ENCODE measurements at regions not wholly inside any gene's neighbourhood (a gene's known extent, or its start where the extent isn't known, plus 50 kb on each side); places are given as distances from the start of the nearest gene placed in this dataset.

DNA sequence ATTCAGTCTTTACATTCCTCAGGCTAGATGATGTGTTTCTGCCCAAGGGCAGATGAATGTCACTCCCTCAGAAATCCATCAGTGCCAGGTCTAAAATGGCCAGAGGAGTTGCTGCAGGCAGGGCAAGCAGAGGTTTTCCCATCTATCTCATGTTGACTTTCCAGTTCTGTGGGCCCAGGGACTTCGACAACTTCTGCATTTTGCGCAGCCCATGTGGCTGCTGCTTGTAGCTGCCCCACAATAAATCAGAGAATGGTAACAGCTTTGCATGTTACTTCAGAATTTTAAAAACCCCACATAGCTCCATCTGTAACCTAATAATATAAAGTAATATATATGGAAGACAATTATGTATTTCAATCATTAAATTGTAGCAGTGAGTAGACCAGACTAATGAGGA lies 1367.7 kb upstream of the AGA start:
- H3K36me3 Mint-ChIP-seq (ENCODE audit: unreplicated experiment): no peaks in the 10 kb centered on the region
- no peak overlapping the region for H3K27ac Mint-ChIP-seq (ENCODE audit: unreplicated experiment)
- no peaks in the 10 kb centered on the region for H3K4me1 Mint-ChIP-seq (ENCODE audit: unreplicated experiment)
- no peak for DNase-seq (ENCODE audit: extremely low spot score, unreplicated experiment)
- H3K27me3 Mint-ChIP-seq (ENCODE audit: unreplicated experiment): no peaks in the 10 kb centered on the region
- TF ChIP-seq, protein P1, sequence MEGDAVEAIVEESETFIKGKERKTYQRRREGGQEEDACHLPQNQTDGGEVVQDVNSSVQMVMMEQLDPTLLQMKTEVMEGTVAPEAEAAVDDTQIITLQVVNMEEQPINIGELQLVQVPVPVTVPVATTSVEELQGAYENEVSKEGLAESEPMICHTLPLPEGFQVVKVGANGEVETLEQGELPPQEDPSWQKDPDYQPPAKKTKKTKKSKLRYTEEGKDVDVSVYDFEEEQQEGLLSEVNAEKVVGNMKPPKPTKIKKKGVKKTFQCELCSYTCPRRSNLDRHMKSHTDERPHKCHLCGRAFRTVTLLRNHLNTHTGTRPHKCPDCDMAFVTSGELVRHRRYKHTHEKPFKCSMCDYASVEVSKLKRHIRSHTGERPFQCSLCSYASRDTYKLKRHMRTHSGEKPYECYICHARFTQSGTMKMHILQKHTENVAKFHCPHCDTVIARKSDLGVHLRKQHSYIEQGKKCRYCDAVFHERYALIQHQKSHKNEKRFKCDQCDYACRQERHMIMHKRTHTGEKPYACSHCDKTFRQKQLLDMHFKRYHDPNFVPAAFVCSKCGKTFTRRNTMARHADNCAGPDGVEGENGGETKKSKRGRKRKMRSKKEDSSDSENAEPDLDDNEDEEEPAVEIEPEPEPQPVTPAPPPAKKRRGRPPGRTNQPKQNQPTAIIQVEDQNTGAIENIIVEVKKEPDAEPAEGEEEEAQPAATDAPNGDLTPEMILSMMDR (IDR thresholded peaks at IDR 0.05): no peak
- no peak overlapping the region for H3K4me3 Mint-ChIP-seq (ENCODE audit: unreplicated experiment)
- no peaks in the 10 kb centered on the region for H3K9me3 Mint-ChIP-seq (ENCODE audit: unreplicated experiment)

DNA sequence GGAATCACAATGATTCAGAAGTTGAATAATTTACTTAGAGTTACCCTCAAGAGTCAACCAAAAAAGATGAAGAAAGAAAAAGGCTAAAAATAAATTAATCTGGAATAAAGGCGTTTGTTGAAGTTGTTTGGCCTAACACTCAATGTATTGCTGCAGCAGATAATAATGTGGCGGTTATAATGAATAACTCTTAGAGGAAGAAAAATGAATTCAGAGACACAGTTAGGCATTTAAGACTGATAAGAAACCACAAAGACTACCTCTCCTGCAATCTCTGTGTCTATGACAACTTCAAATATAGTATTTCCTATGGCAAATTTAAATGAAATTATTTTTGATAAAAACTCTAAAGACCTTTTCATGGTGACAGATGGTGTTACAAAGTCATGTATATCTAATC lies 1369.1 kb upstream of the AGA start:
- Mint-ChIP-seq H3K27me3 (ENCODE audit: unreplicated experiment) (no peaks in the 10 kb centered on the region), H3K9me3 (ENCODE audit: unreplicated experiment) (no peaks in the 10 kb centered on the region), H3K36me3 (ENCODE audit: unreplicated experiment) (no peaks in the 10 kb centered on the region), H3K27ac (ENCODE audit: unreplicated experiment) (no peak overlapping the region), H3K4me3 (ENCODE audit: unreplicated experiment) (no peak overlapping the region), H3K4me1 (ENCODE audit: unreplicated experiment) (no peaks in the 10 kb centered on the region)
- TF ChIP-seq, protein P1 (IDR thresholded peaks at IDR 0.05): no peak
- no peak for DNase-seq (ENCODE audit: extremely low spot score, unreplicated experiment)

GRCh38 chr4:178812866-178813265 lies 1370.6 kb upstream of the AGA start:
- Mint-ChIP-seq H3K9me3 (ENCODE audit: unreplicated experiment) (no peaks in the 10 kb centered on the region), H3K27me3 (ENCODE audit: unreplicated experiment) (no peaks in the 10 kb centered on the region), H3K4me1 (ENCODE audit: unreplicated experiment) (no peaks in the 10 kb centered on the region), H3K36me3 (ENCODE audit: unreplicated experiment) (no peaks in the 10 kb centered on the region), H3K4me3 (ENCODE audit: unreplicated experiment) (no peak overlapping the region), H3K27ac (ENCODE audit: unreplicated experiment) (no peak overlapping the region)
- DNase-seq (ENCODE audit: extremely low spot score, unreplicated experiment): no peak
- TF ChIP-seq, protein P1 (IDR thresholded peaks at IDR 0.05): no peak

DNA sequence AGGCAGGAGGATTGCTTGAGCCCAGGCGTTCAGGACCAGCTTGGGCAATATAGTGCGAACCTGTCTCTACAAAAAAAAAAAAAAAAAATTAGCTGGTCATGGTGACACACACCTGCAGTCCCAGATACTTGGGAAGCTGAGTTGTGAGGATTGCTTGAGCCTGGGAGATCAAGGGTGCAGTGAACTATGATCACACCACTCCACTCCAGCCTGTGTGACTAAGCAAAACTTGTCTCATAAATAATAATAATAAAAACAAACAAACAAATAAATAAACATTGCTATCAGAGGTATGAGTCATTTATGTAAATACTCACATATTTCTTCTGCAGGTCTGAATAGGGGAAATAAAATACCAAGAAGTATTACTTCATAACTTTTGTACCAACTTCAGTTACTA lies 1372.7 kb upstream of the AGA start:
- Mint-ChIP-seq H3K9me3 (ENCODE audit: unreplicated experiment) (peaks cover 10% of the 10 kb centered on the region), H3K4me1 (ENCODE audit: unreplicated experiment) (no peaks in the 10 kb centered on the region), H3K27me3 (ENCODE audit: unreplicated experiment) (no peaks in the 10 kb centered on the region), H3K4me3 (ENCODE audit: unreplicated experiment) (no peak overlapping the region), H3K27ac (ENCODE audit: unreplicated experiment) (no peak overlapping the region), H3K36me3 (ENCODE audit: unreplicated experiment) (no peaks in the 10 kb centered on the region)
- DNase-seq (ENCODE audit: extremely low spot score, unreplicated experiment): no peak
- TF ChIP-seq, protein P1 (IDR thresholded peaks at IDR 0.05): no peak

DNA sequence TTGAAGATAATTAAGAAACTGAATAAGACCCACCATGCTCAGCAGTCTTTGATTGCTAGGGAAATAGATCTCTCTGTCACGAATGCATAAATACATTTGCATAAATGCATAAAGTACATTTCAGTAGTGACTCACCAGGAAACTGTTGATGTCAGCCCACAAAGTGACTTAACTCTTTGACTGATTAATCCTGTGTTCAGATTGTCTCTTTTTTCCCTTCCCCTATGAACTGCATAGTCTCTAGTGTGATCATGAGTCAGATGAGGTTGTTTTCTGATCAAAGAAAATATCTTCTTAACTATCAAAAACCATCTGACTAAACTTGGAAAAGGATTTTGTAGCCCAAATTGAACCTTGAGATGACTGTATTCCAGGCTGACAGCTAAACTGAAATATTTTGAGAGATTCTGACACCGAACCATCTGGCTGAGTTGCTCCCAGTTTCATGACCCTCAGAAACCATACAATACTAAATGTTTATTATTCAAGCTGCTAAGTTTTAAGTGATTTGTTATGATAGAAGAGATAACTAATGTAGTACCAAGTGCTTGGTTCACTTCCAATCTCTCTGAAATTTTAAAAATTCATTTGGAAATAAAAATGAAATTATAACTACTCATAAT lies 1381.5 kb upstream of the AGA start:
- no peak for DNase-seq (ENCODE audit: extremely low spot score, unreplicated experiment)
- Mint-ChIP-seq H3K36me3 (ENCODE audit: unreplicated experiment) (no peaks in the 10 kb centered on the region), H3K4me1 (ENCODE audit: unreplicated experiment) (no peaks in the 10 kb centered on the region), H3K9me3 (ENCODE audit: unreplicated experiment) (peaks cover 37% of the 10 kb centered on the region), H3K27ac (ENCODE audit: unreplicated experiment) (no peak overlapping the region), H3K4me3 (ENCODE audit: unreplicated experiment) (no peak overlapping the region), H3K27me3 (ENCODE audit: unreplicated experiment) (no peaks in the 10 kb centered on the region)
- TF ChIP-seq, protein P1 (IDR thresholded peaks at IDR 0.05): no peak

All from osteocyte (in vitro differentiated cells).